ENCODE measurements at regions not wholly inside any gene's neighbourhood (a gene's known extent, or its start where the extent isn't known, plus 50 kb on each side); places are given as distances from the start of the nearest gene placed in this dataset.
A peak's percentile ranks its signal among the peaks of the same experiment; 100 is the strongest.

DNA sequence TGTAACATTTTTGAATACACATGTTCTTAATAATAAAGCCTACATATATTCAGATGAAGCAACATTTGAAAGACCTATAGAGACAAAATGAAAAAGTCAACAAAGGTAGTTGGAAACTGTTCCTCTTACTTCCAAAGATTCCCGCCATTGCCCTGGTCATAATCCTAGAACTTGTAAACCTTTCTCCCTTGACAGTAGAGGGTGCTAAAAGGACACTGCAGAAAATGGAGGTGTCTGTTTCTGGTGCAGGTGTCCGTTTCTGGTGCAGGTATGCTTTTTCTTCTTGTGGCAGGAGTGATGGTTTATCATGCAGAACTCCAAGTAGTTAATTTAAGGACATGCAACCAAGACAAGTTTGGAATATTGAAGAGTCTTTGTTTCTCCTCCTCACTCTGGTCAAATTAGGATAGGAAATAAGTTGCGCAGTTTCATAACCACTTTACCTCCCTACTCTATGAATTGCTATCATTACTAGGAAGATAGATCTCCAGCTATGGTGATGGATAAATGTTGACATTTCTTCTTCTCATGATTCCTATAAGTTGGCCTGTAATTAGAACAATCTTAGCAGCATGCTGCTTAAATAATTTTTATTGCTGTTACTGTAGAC is 56.0 kb upstream of the FAM174A start:
- DNase-seq: peak; percentile 21

DNA sequence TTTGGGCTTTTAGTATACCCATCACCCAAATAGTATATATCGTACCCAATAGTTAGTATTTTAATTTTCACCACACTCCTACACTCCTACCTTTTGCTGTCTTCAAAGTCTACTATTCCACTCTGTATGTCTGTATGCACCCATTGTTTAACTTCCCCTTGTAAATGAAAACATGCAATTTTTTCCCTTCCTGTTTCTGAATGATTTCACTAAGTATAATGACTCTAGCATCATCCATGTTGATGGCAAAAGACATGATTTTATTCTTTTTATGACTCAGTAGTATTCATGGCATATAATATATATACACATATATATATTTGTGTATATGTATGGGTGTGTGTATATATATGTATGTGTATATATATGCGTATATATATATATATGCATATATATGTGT is 63.1 kb upstream of the FAM174A start:
- no peak for DNase-seq

- DNase-seq: no peak
Observed at GRCh38 chr5:100469767-100470166, 65.4 kb upstream of the FAM174A start.

DNA sequence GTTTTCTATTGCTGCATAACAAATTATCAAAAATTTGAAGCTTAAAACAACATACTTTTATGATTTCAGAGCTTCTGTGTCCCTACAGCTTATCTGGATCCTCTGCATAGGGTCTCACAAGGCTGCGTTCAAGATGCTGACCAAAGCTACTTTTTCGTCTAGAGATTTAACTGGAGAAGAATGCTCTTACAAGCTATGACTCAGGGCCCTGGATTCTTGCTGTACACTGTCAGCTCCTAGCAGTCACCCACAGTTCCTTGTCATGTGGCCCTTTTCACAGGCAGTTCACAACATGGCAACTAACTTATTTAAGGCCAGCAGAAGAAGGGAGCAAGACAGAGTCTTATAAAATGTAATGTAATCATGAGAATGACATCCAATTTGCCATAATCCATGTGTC is 70.8 kb upstream of the FAM174A start:
- no peak for DNase-seq

GRCh38 chr5:100456615-100457014 is 78.6 kb upstream of the FAM174A start:
- DNase-seq: no peak

DNA sequence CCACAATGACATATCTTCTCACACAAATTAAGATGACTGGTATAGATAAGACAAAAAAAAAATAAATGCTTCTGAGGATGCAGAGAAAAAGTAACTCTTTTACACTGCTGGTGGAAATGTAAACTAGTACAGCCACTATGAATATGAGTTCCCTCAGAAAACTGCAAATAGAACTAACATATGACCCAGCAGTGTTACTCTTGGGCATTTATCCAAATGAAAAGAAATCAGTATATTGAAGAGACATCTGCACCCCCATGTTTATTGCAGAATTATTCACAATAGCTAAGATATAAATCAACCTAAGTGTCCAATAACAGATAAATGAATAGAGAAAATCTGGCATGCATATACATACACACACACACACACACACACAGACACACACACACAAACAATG is 83.0 kb upstream of the FAM174A start:
- no peak for DNase-seq

DNA sequence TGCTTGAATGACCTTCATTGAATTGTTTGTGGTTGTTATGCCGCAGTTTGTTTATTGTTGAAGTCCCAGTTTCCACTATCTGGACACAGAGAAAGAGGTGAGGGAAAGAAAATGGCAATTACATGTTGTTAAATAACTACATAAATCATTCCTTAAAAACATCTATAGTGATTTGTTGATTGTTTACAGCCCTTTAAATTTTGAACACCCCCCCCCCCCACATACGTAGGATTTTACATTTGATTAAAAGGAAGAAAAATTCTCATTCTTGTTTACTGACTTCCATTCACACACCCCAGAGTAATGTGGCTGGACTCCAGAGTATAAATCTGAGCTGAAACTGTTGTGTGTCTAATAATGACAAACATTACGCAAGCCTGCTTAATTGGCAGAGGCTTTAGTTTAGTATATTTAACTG is 87.1 kb upstream of the FAM174A start:
- no peak for DNase-seq

DNA sequence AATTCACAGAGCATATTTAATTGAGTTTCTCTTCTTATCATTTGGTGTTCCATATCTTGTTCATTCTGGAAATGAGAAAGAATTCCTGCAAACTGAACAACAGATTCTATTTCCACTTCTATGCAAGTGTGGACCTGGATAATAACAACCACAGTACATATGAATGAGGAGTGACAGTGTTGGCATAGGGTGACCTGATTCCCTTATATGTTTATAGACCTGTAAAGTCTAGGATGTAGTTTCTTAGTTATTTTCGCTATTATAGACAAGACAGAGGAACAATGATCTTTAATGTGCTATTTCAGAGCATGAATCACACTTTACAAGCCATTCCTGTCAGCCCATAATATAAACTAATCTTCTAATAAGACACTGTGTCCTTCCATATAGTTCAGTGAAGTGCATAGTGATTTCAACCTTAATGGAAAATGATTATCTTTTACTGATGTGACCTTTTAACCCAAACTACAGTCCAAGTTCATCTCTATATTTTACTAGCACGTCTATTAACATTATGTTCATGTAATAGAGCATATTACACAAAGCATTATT is 88.2 kb upstream of the FAM174A start:
- DNase-seq: no peak

GRCh38 chr5:100444961-100445360 is 90.2 kb upstream of the FAM174A start:
- no peak for DNase-seq

- DNase-seq: no peak
Observed at GRCh38 chr5:100434815-100435214, 100.4 kb upstream of the FAM174A start.

DNA sequence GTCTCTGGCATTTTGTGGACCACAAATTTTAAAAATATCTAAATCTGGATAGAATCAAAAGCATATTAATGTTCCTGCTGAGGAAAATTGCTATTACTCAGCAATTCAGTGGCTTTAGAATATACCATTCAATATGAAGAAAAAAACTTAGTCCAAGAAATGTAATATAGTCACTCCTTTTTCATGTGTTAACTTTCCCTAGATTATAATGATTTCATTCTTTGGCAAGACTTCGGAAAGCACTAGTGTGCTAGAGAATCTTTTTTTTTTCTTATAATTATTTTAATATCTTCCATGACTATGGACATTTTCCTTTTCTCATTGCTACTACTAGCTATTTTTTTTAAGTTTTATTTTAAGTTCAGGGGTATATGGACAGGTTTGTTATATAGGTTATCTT is 102.4 kb upstream of the FAM174A start:
- no peak for DNase-seq

GRCh38 chr5:100430268-100431195 is 104.6 kb upstream of the FAM174A start:
- DNase-seq: peak; percentile 34

DNA sequence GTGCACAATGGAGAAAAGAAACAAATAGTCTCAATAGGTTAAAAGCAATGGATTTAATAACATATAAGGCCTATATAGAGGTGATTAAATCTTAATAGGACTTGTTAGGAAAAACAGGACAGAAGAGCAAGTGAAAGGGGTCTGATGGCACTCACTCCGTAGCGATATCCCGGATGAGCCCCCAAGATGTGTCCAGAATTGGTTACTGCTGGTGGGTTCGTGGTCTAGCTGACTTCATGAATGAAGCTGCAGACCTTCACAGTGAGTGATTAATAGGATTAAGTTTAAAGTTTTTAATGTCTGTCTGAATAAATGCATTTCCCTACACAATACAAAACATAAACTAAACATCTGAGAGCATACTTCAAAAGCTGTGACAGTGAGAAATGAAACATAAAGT is 110.4 kb upstream of the FAM174A start:
- DNase-seq: no peak

DNA sequence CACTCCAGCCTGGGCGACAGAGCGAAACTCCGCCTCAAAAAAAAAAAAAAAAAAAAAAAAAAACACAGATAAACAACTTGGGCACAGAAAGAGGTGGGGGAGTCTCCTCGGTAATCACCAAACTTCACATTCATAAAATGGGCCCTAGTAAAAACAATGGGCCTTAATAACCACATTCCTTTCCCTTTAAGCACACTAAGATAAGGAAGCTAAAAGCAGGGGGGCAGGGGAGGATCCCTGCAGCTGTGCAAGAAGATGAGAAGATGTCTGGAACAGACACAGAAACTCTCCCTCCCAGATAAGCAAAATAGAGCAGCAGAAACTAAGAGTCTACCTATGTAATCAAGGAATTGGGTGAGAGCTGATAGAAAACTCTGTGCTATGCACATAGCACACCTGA is 111.2 kb upstream of the FAM174A start:
- DNase-seq: no peak

DNA sequence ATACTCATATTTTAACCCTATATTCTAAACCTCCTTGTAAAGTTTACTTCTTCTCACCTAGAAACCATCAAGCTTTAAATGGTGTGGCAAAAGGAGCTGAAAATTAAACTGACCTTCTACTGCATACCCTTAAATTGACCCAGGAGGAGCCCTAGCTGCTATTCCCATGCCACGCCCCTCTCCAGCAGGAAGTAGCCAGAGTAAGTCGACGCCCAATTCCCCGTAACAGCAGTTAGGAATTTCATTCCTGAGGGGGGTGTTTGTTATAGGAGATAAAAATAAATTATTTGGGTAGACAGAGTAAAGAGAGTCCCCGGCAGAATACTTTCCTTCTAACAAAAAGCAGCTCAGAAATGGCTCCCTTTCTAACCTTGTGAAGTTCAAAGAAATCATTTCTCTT is 111.8 kb upstream of the FAM174A start:
- no peak for DNase-seq

DNA sequence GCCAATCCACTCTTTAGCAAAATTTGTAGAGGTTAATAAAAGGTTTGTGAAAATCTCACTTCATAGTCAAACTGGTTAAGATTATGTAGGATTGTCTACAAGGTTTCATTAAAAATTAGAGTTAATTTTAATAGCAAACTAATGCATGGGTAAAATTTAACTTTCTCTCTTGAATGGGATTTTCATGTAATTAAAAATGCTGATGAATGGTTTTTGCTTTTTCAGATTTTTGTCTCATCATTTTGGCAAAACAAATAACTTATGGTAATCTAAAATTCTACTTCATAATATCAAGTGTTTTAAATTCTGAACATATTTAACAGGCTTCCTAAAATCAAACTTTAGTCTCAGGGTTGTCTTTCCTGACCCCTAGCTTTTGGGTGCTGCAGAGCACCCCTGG is 113.8 kb upstream of the FAM174A start:
- no peak for DNase-seq

GRCh38 chr5:100418231-100418630 is 116.9 kb upstream of the FAM174A start:
- DNase-seq: no peak

DNA sequence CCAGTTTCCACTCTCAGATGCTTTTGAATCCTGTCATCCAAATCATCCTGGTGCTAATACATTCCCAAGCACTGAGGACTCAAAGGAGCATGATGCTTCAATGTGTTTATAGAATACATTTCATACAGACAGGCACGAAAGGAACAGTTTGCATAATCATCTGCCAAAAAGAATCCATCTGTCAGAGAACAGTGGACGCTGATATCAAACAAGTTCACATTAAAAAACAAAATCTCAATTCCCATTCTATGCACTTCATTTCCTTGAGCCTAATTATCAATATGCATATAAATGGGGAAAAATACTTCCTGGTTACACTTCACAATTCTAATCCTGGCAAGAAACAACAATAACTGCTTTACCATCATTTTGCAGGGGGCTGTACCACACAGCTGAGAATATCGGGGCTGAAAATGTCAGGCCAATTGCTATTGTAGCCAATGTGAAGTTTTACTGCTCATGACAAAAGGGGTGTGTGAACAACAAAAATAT is 125.5 kb upstream of the FAM174A start:
- no peak for DNase-seq

DNA sequence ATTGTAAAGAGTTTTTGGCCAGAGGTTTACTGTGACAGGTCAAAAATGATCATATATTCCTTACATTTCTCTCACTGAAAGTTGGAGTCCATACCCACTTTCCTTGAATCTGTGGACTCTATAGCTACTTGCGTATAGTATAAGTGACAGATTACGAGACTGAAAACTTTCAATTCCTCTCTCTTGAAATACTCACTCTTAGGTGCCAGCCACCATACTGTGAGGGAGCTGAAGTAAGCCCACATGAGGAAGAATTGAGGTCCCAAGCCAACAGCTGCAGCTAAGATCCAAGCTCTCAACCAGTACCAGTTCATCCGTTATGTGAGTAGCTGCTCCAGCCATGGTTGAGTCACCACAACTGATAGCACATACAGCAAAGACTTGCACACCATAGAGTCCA is 128.1 kb upstream of the FAM174A start:
- no peak for DNase-seq

DNA sequence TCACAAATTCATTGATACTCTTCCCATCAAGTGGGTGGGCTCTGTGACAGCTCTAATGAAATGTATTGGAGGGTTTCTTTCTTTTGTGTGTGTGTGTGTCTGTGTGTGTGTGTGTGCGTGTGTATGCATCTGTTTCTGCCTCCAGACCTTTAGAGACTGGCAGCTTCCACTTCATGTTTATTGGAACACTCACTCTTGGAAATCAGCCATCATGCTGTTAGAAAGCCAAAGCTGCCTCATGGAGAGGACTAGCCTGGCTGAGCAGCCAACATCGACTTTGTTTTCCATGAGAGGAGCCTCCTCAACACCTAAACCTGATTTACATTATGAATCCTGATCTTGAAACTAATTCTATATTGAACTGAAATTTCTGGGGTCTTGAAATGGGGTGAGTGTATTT is 128.5 kb upstream of the FAM174A start:
- DNase-seq: no peak

GRCh38 chr5:100402071-100402470 is 133.1 kb upstream of the FAM174A start:
- DNase-seq: no peak

- no peak for DNase-seq
Observed at GRCh38 chr5:100401149-100401548, 134.0 kb upstream of the FAM174A start.

DNA sequence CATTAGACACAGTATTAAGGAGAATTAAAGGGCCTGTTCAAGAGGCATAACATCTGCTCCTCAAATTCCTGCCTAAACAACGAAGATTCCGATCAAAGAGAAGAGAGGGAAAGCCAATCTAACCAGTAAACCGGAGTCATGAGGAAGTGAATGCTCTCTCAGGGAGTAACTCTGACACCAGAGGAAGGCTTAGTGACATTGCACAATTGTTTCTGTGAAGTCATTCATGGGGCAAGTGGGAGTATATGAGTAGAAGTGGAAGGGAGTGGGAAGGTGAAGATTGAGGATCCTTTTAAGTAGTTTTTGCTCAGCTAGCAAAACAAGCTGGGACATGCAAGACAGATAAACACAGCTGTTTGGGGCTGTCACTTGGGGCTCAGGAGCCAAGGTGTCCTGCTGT is 136.4 kb upstream of the FAM174A start:
- DNase-seq: peak; percentile 29
